Gastroesophageal sphincter (tissue), 3 donors: ENCODE measurements at regions not wholly inside any gene's neighbourhood (a gene's known extent, or its start where the extent isn't known, plus 50 kb on each side); places are given as distances from the start of the nearest gene placed in this dataset.

Experiments
- EP300 ChIP-seq: sonication (generic); formaldehyde crosslinking; IDR thresholded peaks from one replicate; pipeline ENCODE4 v1.6.1; 2017; ENCODE audit warnings: antibody characterized with exemption, mild to moderate bottlenecking
- POLR2A ChIP-seq, 2 donors: fragments of 450-650 bp; IDR thresholded peaks; one replicate each; pipeline ENCODE4 v1.6.1; 2017; ENCODE audit warnings: antibody characterized with exemption in 2 of 2, mild to moderate bottlenecking in 2 of 2, moderate library complexity in 1 of 2
- TF ChIP-seq, protein P1 (sequence below), 4 experiments: fragments of 200-600 bp in 2 of 4; fragments of 450-650 bp in 2 of 4; sonication (generic) in 1 of 4; IDR thresholded peaks; one replicate each; pipeline ENCODE4 v1.5.1; 2017 to 2019; ENCODE audit warnings: antibody characterized with exemption in 4 of 4, mild to moderate bottlenecking in 2 of 4, moderate library complexity in 2 of 4

DNA sequence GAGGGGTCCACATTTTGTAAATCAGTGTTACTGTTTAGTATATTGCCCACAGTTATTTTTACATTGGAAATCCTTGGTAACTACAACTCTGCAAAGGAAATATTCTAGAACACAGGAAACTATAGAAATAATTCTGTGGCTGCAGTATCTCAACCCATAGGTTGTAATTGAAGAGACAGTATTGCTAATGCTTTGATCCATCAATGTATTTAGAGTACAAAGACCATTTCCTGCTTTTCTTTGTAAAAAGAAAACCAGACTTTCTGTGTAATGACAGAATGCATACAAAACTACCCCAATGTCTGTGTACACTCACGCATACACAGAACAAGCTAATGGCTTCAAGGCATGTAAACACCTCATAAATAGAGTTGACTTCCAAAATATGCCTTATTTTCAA lies 622.1 kb upstream of the ARGLU1 start:
- TF ChIP-seq, protein P1, sequence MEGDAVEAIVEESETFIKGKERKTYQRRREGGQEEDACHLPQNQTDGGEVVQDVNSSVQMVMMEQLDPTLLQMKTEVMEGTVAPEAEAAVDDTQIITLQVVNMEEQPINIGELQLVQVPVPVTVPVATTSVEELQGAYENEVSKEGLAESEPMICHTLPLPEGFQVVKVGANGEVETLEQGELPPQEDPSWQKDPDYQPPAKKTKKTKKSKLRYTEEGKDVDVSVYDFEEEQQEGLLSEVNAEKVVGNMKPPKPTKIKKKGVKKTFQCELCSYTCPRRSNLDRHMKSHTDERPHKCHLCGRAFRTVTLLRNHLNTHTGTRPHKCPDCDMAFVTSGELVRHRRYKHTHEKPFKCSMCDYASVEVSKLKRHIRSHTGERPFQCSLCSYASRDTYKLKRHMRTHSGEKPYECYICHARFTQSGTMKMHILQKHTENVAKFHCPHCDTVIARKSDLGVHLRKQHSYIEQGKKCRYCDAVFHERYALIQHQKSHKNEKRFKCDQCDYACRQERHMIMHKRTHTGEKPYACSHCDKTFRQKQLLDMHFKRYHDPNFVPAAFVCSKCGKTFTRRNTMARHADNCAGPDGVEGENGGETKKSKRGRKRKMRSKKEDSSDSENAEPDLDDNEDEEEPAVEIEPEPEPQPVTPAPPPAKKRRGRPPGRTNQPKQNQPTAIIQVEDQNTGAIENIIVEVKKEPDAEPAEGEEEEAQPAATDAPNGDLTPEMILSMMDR (IDR thresholded peaks at IDR 0.05): no peak
- TF ChIP-seq POLR2A (IDR thresholded peaks at IDR 0.05): no peak
- TF ChIP-seq EP300: no peak
